WTC11 (cell line): ENCODE measurements at regions not wholly inside any gene's neighbourhood (a gene's known extent, or its start where the extent isn't known, plus 50 kb on each side); places are given as distances from the start of the nearest gene placed in this dataset.

Experiments used
- ATAC-seq: fragments of 200-7000 bp; cut with Tn5 transposase; 2 replicates; pipeline ENCODE4 v1.10.0; 2021; ENCODE audit warnings: mild to moderate bottlenecking, moderate library complexity
- CTCF ChIA-PET: fragments of 300-600 bp; sonication (Branson Sonifier 250); formaldehyde crosslinking; loops from one replicate; lab custom pipeline; 2021; ENCODE audit warnings: antibody characterized with exemption; lab: Charles Lee
- POLR2A ChIA-PET: fragments of 350-600 bp; sonication (Branson Sonifier 250); formaldehyde crosslinking; loops from one replicate; lab custom pipeline; 2021; ENCODE audit warnings: antibody characterized with exemption; lab: Charles Lee
- DNase-seq: peaks from one replicate; pipeline ENCODE4 v3.0.0; 2021; ENCODE audit warnings: low spot score
- H3K27ac Mint-ChIP-seq: 2 replicates; pipeline ENCODE4 v1.8.0; 2021; ENCODE audit warnings: mixed read lengths
- H3K27me3 Mint-ChIP-seq: 2 replicates; pipeline ENCODE4 v1.8.0; 2021; ENCODE audit warnings: low read depth, mild to moderate bottlenecking, moderate library complexity, mixed read lengths
- H3K36me3 Mint-ChIP-seq: 2 replicates; pipeline ENCODE4 v1.8.0; 2021; ENCODE audit warnings: mixed read lengths
- H3K4me1 Mint-ChIP-seq: 2 replicates; pipeline ENCODE4 v1.8.0; 2022; ENCODE audit warnings: mixed read lengths
- H3K4me3 Mint-ChIP-seq: 2 replicates; pipeline ENCODE4 v1.8.0; 2021; ENCODE audit warnings: mild to moderate bottlenecking, moderate library complexity, mixed read lengths
- H3K9me3 Mint-ChIP-seq: 2 replicates; pipeline ENCODE4 v1.8.0; 2021; ENCODE audit warnings: mixed read lengths
- AFF4 ChIP-seq: sonication (generic); formaldehyde crosslinking; IDR thresholded peaks from 2 replicates; pipeline ENCODE4 v1.8.1; 2023; ENCODE audit warnings: mild to moderate bottlenecking, missing genetic modification reagents, borderline replicate concordance
- ELF4 ChIP-seq: sonication (generic); formaldehyde crosslinking; IDR thresholded peaks from 2 replicates; pipeline ENCODE4 v1.8.1; 2022; ENCODE audit warnings: low read depth, mild to moderate bottlenecking, moderate library complexity, missing genetic modification reagents
- FOXP4 ChIP-seq: sonication (generic); formaldehyde crosslinking; IDR thresholded peaks from 2 replicates; pipeline ENCODE4 v1.8.0; 2022; ENCODE audit warnings: mild to moderate bottlenecking, missing genetic modification reagents
- GRHL2 ChIP-seq: fragments of 250-450 bp; sonication (Bioruptor Pico); IDR thresholded peaks from 2 replicates; pipeline ENCODE4 v1.8.0; 2022; ENCODE audit warnings: mild to moderate bottlenecking, moderate library complexity; ENCODE audit not compliant: insufficient replicate concordance, severe bottlenecking
- NFYB ChIP-seq: sonication (generic); formaldehyde crosslinking; conservative IDR thresholded peaks from 2 replicates; pipeline ENCODE4 v1.8.0; 2022; ENCODE audit warnings: low read depth, missing genetic modification reagents
- PRRX2 ChIP-seq: fragments of 250-450 bp; sonication (Bioruptor Pico); IDR thresholded peaks from 2 replicates; pipeline ENCODE4 v1.8.0; 2021; ENCODE audit warnings: mild to moderate bottlenecking
- TCF7 ChIP-seq: sonication (generic); formaldehyde crosslinking; IDR thresholded peaks from 2 replicates; pipeline ENCODE4 v1.8.0; 2022; ENCODE audit warnings: mild to moderate bottlenecking, low read depth, missing genetic modification reagents, moderate library complexity
- USF2 ChIP-seq: sonication (generic); formaldehyde crosslinking; IDR thresholded peaks from 2 replicates; pipeline ENCODE4 v1.8.1; 2023; ENCODE audit warnings: mild to moderate bottlenecking, missing genetic modification reagents, moderate library complexity
- ZNF138 ChIP-seq: sonication (generic); formaldehyde crosslinking; conservative IDR thresholded peaks from 2 replicates; pipeline ENCODE4 v1.8.1; 2022; ENCODE audit warnings: mild to moderate bottlenecking, moderate library complexity, missing genetic modification reagents
- ZNF281 ChIP-seq: sonication (generic); formaldehyde crosslinking; IDR thresholded peaks from 2 replicates; pipeline ENCODE4 v1.8.0; 2023; ENCODE audit warnings: mild to moderate bottlenecking, missing genetic modification reagents
- ZNF512 ChIP-seq: sonication (generic); formaldehyde crosslinking; IDR thresholded peaks from 2 replicates; pipeline ENCODE4 v1.8.1; 2022; ENCODE audit warnings: missing genetic modification reagents, borderline replicate concordance
- ZNF671 ChIP-seq: fragments of 250-450 bp; sonication (Bioruptor Pico); IDR thresholded peaks from 2 replicates; pipeline ENCODE4 v1.8.0; 2021; ENCODE audit warnings: mild to moderate bottlenecking
- TF ChIP-seq, protein P1 (sequence below): fragments of 200-600 bp; IDR thresholded peaks from 2 replicates; pipeline ENCODE4 v1.8.0; 2022; ENCODE audit warnings: antibody characterized with exemption
- TF ChIP-seq, protein P2 (sequence below): sonication (generic); formaldehyde crosslinking; IDR thresholded peaks from 2 replicates; pipeline ENCODE4 v1.8.1; 2022; ENCODE audit warnings: mild to moderate bottlenecking, moderate library complexity, missing genetic modification reagents
- TF ChIP-seq, protein P3 (sequence below): sonication (generic); formaldehyde crosslinking; IDR thresholded peaks from 2 replicates; pipeline ENCODE4 v1.8.1; 2022; ENCODE audit warnings: low read depth, mild to moderate bottlenecking, moderate library complexity, missing genetic modification reagents, borderline replicate concordance

DNA sequence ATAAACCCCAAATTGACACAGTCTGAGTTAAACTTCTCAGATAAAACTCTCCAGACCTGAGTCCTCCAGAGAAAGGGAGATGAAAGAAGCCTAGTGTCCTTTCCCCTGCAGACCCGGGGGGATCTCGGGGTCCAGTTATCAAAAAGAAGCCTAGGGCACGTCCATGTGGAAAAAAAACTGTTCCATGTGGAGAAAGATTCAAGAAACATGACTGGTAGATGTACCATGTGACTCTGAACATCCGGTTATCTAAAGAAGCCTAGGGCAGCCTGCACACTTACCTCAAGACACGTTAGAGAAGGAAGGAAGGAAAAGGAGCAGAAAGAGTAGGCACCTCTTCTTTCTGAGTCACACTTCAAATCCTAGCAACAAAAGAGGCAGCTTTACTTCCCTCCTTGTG is 421.0 kb downstream of the LRATD1 start (continued):
- TF ChIP-seq ZNF281 (no peak), PRRX2 (CRISPR knock-in tag) (no peak), GRHL2 (no peak), ELF4 (CRISPR knock-in tag) (no peak)
- TF ChIP-seq, all 79 proteins: peak for 0

DNA sequence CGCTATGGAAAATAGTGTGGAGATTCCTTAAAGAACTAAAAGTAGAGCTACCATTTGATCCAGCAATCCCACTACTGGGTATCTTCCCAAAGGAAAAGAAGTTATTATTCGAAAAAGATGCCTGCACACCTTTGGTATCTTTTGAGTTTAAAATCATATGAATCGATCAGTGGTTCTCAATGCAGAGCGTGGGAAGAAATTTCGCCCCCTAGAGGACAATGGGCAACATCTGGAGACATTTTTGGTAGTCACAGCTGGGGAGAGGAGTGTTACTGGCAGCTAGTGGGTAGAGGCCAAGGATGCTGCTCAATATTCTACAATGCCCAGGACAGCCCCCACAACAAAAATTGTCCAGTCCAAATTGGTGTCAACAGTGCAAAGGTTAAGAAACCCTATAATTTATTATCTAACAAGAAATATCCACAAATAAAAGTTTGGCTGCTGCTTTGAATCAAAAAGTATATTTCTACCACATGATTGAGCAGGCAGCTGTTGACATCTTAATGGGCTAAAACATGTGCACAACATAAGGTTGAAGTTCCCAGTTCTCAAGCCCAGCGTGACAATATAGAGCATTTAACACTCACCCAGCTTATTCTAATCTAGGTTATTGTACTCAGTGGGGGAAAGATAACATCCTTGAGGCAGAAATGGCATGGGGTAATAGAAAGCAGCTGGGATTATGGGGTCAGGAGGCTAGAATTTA is 425.7 kb downstream of the LRATD1 start:
- Mint-ChIP-seq H3K4me3 (no peak overlapping the region), H3K9me3 (peaks cover 14% of the 10 kb centered on the region), H3K36me3 (peaks cover 5% of the 10 kb centered on the region; the same call in 1 of the 2 replicates), H3K27me3 (no peaks in the 10 kb centered on the region; the same call in 1 of the 2 replicates), H3K4me1 (peaks cover 24% of the 10 kb centered on the region), H3K27ac (no peak overlapping the region)
- ChIA-PET POLR2A (interaction anchor here (1.0 kb wide), 1 partner anchor 8 kb away, joined by 3 read pairs; no protein-coding TSS in a partner anchor), CTCF (interaction anchor here (0.6 to 2.5 kb wide), 22 partner anchors 9 to 1122 kb away, joined by 3 to 22 read pairs (median 3); no protein-coding TSS in a partner anchor)
- TF ChIP-seq TCF7, result no peak
- TF ChIP-seq, protein P1, sequence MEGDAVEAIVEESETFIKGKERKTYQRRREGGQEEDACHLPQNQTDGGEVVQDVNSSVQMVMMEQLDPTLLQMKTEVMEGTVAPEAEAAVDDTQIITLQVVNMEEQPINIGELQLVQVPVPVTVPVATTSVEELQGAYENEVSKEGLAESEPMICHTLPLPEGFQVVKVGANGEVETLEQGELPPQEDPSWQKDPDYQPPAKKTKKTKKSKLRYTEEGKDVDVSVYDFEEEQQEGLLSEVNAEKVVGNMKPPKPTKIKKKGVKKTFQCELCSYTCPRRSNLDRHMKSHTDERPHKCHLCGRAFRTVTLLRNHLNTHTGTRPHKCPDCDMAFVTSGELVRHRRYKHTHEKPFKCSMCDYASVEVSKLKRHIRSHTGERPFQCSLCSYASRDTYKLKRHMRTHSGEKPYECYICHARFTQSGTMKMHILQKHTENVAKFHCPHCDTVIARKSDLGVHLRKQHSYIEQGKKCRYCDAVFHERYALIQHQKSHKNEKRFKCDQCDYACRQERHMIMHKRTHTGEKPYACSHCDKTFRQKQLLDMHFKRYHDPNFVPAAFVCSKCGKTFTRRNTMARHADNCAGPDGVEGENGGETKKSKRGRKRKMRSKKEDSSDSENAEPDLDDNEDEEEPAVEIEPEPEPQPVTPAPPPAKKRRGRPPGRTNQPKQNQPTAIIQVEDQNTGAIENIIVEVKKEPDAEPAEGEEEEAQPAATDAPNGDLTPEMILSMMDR, result peak; percentile 61
- DNase-seq, result no peak
- peak; percentile 76 for ATAC-seq

- Mint-ChIP-seq H3K9me3 (peaks cover 14% of the 10 kb centered on the region), H3K4me3 (no peak overlapping the region), H3K36me3 (peaks cover 5% of the 10 kb centered on the region; the same call in 1 of the 2 replicates), H3K4me1 (peaks cover 19% of the 10 kb centered on the region), H3K27ac (no peak overlapping the region), H3K27me3 (no peaks in the 10 kb centered on the region; the same call in 1 of the 2 replicates)
- ChIA-PET POLR2A (interaction anchor here (1.0 kb wide), 1 partner anchor 9 kb away, joined by 3 read pairs; no protein-coding TSS in a partner anchor), CTCF (interaction anchor here (0.6 to 2.5 kb wide), 22 partner anchors 9 to 1123 kb away, joined by 3 to 22 read pairs (median 3); no protein-coding TSS in a partner anchor)
- DNase-seq, result no peak
- no peak for ATAC-seq
- no peak for TF ChIP-seq ZNF138
- TF ChIP-seq ELF4 (CRISPR knock-in tag), result no peak
- TF ChIP-seq ZNF512, result no peak
- TF ChIP-seq NFYB (CRISPR knock-in tag), result no peak
- no peak for TF ChIP-seq USF2 (CRISPR knock-in tag)
- TF ChIP-seq FOXP4 (CRISPR knock-in tag), result no peak
- TF ChIP-seq AFF4, result no peak
- TF ChIP-seq, protein P2, sequence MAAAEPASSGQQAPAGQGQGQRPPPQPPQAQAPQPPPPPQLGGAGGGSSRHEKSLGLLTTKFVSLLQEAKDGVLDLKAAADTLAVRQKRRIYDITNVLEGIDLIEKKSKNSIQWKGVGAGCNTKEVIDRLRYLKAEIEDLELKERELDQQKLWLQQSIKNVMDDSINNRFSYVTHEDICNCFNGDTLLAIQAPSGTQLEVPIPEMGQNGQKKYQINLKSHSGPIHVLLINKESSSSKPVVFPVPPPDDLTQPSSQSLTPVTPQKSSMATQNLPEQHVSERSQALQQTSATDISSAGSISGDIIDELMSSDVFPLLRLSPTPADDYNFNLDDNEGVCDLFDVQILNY (CRISPR knock-in tag), result no peak
- no peak for TF ChIP-seq ZNF671 (CRISPR knock-in tag)
- TF ChIP-seq, protein P3, sequence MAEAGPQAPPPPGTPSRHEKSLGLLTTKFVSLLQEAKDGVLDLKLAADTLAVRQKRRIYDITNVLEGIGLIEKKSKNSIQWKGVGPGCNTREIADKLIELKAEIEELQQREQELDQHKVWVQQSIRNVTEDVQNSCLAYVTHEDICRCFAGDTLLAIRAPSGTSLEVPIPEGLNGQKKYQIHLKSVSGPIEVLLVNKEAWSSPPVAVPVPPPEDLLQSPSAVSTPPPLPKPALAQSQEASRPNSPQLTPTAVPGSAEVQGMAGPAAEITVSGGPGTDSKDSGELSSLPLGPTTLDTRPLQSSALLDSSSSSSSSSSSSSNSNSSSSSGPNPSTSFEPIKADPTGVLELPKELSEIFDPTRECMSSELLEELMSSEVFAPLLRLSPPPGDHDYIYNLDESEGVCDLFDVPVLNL, result no peak
Observed at GRCh38 chr2:15058721-15059157, 426.2 kb downstream of the LRATD1 start.
